ENCODE measurements at regions not wholly inside any gene's neighbourhood (a gene's known extent, or its start where the extent isn't known, plus 50 kb on each side); places are given as distances from the start of the nearest gene placed in this dataset.

DNA sequence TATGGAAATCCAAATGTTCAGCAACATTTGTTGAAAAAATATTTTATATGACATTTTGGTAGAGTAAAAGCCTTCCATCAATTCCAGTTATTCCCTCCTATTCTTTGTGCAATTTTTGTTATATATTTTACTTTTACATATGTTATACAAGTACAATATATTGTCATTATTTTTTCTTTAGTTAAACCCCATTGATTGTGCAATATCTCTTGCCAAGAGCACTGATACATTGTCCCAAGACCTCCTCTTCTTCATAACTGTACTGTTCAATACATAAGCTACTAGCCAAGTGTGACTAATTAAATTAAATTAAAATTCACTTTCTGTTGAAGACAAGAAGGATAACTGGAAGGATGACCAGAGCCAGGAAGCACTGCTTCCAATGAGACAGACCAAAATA lies 527.5 kb downstream of the TMA16 start:
- intact Hi-C loops (cut with DNase I) = no loop called here
- TF ChIP-seq, protein P1, sequence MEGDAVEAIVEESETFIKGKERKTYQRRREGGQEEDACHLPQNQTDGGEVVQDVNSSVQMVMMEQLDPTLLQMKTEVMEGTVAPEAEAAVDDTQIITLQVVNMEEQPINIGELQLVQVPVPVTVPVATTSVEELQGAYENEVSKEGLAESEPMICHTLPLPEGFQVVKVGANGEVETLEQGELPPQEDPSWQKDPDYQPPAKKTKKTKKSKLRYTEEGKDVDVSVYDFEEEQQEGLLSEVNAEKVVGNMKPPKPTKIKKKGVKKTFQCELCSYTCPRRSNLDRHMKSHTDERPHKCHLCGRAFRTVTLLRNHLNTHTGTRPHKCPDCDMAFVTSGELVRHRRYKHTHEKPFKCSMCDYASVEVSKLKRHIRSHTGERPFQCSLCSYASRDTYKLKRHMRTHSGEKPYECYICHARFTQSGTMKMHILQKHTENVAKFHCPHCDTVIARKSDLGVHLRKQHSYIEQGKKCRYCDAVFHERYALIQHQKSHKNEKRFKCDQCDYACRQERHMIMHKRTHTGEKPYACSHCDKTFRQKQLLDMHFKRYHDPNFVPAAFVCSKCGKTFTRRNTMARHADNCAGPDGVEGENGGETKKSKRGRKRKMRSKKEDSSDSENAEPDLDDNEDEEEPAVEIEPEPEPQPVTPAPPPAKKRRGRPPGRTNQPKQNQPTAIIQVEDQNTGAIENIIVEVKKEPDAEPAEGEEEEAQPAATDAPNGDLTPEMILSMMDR (IDR thresholded peaks at IDR 0.05) = no peak
- no peaks in the 10 kb centered on the region for H3K27me3 ChIP-seq (ENCODE audit: insufficient read depth in 3 of 3, low read length in 2 of 3)
- H3K27ac ChIP-seq = no peak overlapping the region
- H3K36me3 ChIP-seq (ENCODE audit: insufficient read depth in 1 of 2, low read depth in 1 of 2) = no peaks in the 10 kb centered on the region
- DNase-seq (no peak), ATAC-seq (no peak)
- no peaks in the 10 kb centered on the region for H3K9me3 ChIP-seq
- H3K4me3 ChIP-seq = no peak overlapping the region
- no peaks in the 10 kb centered on the region for H3K4me1 ChIP-seq

DNA sequence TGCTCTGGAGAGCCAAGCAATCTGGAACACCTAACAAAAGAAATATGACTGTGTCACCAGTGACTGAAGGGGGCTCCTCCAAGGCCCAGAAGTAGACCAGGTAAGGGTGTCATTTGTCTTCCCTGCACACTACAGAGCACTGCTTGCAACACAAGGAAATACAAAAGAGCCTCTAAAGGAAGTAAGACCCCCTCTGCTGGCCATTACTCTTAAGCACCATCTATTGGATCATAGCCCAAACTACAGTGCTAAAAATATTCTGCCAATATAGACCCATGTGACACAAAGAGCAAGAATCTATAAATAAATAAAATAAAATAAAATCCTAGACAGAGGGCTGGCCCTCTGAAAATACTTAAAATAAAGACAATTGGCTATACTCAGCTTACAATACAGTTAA lies 528.7 kb downstream of the TMA16 start:
- intact Hi-C loops (cut with DNase I) = no loop called here
- H3K9me3 ChIP-seq = no peaks in the 10 kb centered on the region
- ATAC-seq (no peak), DNase-seq (no peak)
- no peaks in the 10 kb centered on the region for H3K36me3 ChIP-seq (ENCODE audit: insufficient read depth in 1 of 2, low read depth in 1 of 2)
- TF ChIP-seq, protein P1 (IDR thresholded peaks at IDR 0.05) = no peak
- no peak overlapping the region for H3K4me3 ChIP-seq
- no peaks in the 10 kb centered on the region for H3K4me1 ChIP-seq
- no peaks in the 10 kb centered on the region for H3K27me3 ChIP-seq (ENCODE audit: insufficient read depth in 3 of 3, low read length in 2 of 3)
- H3K27ac ChIP-seq = no peak overlapping the region

DNA sequence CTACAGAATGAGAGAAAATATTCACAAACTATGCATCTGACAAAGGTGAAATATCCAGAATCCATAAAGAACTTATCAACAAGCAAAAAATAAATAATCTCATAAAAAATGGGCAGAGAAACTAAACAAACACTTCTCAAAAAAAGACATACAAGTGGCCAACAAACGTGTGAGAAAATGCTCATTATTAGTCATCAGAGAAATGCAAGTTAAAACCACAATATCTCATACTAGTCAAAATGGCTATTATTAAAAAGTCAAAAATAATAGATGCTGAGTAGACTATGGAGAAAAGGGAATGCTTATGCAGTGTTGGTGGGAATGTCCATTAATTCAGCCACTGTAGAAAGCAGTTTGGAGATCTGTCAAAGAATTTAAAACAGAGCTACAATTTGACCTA lies 533.3 kb downstream of the TMA16 start:
- ATAC-seq (no peak), DNase-seq (no peak)
- no peaks in the 10 kb centered on the region for H3K27me3 ChIP-seq (ENCODE audit: insufficient read depth in 3 of 3, low read length in 2 of 3)
- intact Hi-C loops (cut with DNase I) = no loop called here
- no peaks in the 10 kb centered on the region for H3K4me1 ChIP-seq
- TF ChIP-seq, protein P1 (IDR thresholded peaks at IDR 0.05) = no peak
- no peak overlapping the region for H3K27ac ChIP-seq
- no peaks in the 10 kb centered on the region for H3K9me3 ChIP-seq
- no peak overlapping the region for H3K4me3 ChIP-seq
- H3K36me3 ChIP-seq (ENCODE audit: insufficient read depth in 1 of 2, low read depth in 1 of 2) = no peaks in the 10 kb centered on the region
- 30 to 50% (median 45%) methylated on average over 1 of the region's 1 CpG for WGBS, 3 donors

DNA sequence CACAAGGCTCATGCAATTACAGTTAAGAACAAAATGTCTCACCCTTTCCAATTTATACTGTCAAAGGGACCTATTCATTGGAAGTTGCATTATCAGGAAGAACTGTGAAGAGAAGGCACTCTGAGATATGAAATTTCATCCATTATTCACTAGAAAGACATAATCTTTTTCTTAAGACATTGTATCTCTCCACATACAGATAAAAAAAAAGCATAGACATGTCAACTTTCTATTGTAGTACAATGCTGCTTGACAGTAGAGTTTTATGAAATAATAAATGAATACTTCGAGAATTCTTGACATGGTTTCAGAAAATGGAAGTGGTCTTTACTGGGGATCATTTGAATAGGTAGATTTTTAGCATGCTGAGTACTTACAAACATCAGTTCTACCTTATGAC lies 545.0 kb downstream of the TMA16 start:
- DNase-seq (no peak), ATAC-seq (no peak)
- no peaks in the 10 kb centered on the region for H3K27me3 ChIP-seq (ENCODE audit: insufficient read depth in 3 of 3, low read length in 2 of 3)
- H3K4me3 ChIP-seq = no peak overlapping the region
- no peaks in the 10 kb centered on the region for H3K9me3 ChIP-seq
- 52 to 57% (median 56%) methylated on average over 1 of the region's 1 CpG for WGBS, 3 donors
- H3K27ac ChIP-seq = no peak overlapping the region
- H3K36me3 ChIP-seq (ENCODE audit: insufficient read depth in 1 of 2, low read depth in 1 of 2) = no peaks in the 10 kb centered on the region
- TF ChIP-seq, protein P1 (IDR thresholded peaks at IDR 0.05) = no peak
- no peaks in the 10 kb centered on the region for H3K4me1 ChIP-seq
- intact Hi-C loops (cut with DNase I) = no loop called here

DNA sequence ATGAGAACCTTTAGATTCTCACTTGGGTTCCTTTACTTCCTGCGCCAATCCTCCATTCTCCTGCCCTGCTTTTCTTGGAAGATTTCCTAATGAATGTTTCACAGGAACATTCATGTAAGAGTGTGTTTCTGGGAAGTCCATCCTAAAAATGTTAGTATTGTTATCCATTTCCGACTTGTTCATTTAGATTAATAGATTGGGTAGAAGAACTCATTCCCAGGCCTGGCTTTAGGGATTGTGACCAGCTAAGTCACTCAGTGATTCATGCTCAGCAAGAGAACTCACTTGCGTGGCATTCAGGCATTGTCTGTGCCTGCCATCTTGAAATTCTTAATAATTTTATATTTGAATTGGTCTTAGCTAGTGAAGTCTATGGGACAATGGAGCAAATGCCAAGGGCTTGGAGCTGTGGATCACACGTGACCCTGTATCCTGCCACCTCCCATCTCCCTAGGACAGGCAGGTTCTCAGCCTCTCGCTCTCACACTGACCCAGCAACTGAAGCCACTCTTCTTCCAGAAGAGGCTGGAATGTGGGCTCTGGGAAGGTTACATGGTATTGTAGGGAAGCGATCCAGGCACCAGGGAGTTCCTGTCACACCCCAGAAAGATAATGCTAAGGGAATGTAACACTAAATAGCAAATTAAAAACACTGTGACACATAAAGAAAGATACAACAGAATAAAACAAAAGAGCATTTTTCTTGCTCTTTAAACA lies 562.1 kb downstream of the TMA16 start:
- TF ChIP-seq, protein P1 (IDR thresholded peaks at IDR 0.05) = no peak
- 68 to 75% (median 73%) methylated on average over 6 of the region's 6 CpGs for WGBS, 3 donors
- no peak for DNase-seq
- H3K4me3 ChIP-seq = no peak overlapping the region
- no peak for ATAC-seq
- intact Hi-C loops (cut with DNase I) = no loop called here
- no peaks in the 10 kb centered on the region for H3K27me3 ChIP-seq (ENCODE audit: insufficient read depth in 3 of 3, low read length in 2 of 3)
- H3K36me3 ChIP-seq (ENCODE audit: insufficient read depth in 1 of 2, low read depth in 1 of 2) = no peaks in the 10 kb centered on the region
- no peaks in the 10 kb centered on the region for H3K4me1 ChIP-seq
- no peaks in the 10 kb centered on the region for H3K9me3 ChIP-seq
- no peak overlapping the region for H3K27ac ChIP-seq

All from psoas muscle (tissue), 7 donors.